Heart left ventricle (tissue), 16 donors: ENCODE measurements at regions not wholly inside any gene's neighbourhood (a gene's known extent, or its start where the extent isn't known, plus 50 kb on each side); places are given as distances from the start of the nearest gene placed in this dataset.

Experiments used
- ATAC-seq, 4 donors: fragments of 200-7000 bp; cut with Tn5 transposase; one replicate each; pipeline ENCODE4 v1.9.1; 2020 to 2022; ENCODE audit warnings: moderate library complexity in 4 of 4, mild to moderate bottlenecking in 3 of 4, moderate number of reproducible peaks in 1 of 4
- DNase-seq, 5 donors: peaks; one replicate each; pipeline ENCODE4 v3.0.0-alpha.2; 2020
- H3K27ac ChIP-seq, 12 donors: fragments of 200-600 bp; sonication (generic) in 4 of 12; one replicate each; pipeline versions ENCODE4 v1.5.0 to v1.8.0; 2016 to 2022; ENCODE audit warnings: mild to moderate bottlenecking in 2 of 12
- H3K27me3 ChIP-seq, 9 donors: fragments of 200-600 bp; sonication (generic) in 2 of 9; one replicate each; pipeline versions ENCODE4 v1.5.1 to v1.8.0; 2016 to 2022; ENCODE audit warnings: mild to moderate bottlenecking in 3 of 9
- H3K36me3 ChIP-seq, 9 donors: fragments of 200-600 bp; sonication (generic) in 2 of 9; one replicate each; pipeline versions ENCODE4 v1.5.0 to v1.8.0; 2018 to 2022; ENCODE audit warnings: mild to moderate bottlenecking in 2 of 9
- H3K4me1 ChIP-seq, 12 donors: fragments of 200-600 bp; sonication (generic) in 4 of 12; one replicate each; pipeline versions ENCODE4 v1.5.0 to v1.8.0; 2016 to 2022; ENCODE audit warnings: mild to moderate bottlenecking in 3 of 12
- H3K4me3 ChIP-seq, 12 donors: fragments of 200-600 bp; sonication (generic) in 4 of 12; one replicate each; pipeline versions ENCODE4 v1.5.0 to v1.8.0; 2017 to 2022; ENCODE audit warnings: mild to moderate bottlenecking in 9 of 12, moderate library complexity in 4 of 12
- H3K9me3 ChIP-seq, 12 donors: fragments of 200-600 bp; sonication (generic) in 4 of 12; one replicate each; pipeline versions ENCODE4 v1.5.0 to v1.8.0; 2016 to 2022; ENCODE audit warnings: mild to moderate bottlenecking in 1 of 12
- POLR2A ChIP-seq, 2 donors: fragments of 450-650 bp; IDR thresholded peaks; one replicate each; pipeline ENCODE4 v1.6.1; 2017; ENCODE audit warnings: antibody characterized with exemption in 2 of 2, mild to moderate bottlenecking in 2 of 2, moderate library complexity in 2 of 2
- WGBS, 4 donors: extraction: QIAGEN DNeasy Blood & Tissue Kit in 2 of 4; methylation state at CpG; one replicate each; pipeline versions ENCODE4 v1.1.5 to v1.1.7; 2013 to 2018; 5-methylcytosine and 5-hydroxymethylcytosine counted together
- intact Hi-C, 10 donors: fragments of 100-400 bp; cut with DNase I; formaldehyde crosslinking; loops; one replicate each; pipeline versions ENCODE4 v1.11.1 to v1.14.2; 2022
- TF ChIP-seq, protein P1 (sequence below), 12 donors: fragments of 200-600 bp; sonication (generic) in 4 of 12; IDR thresholded peaks; one replicate each; pipeline versions ENCODE4 v1.5.0 to v1.8.0; 2018 to 2022; ENCODE audit warnings: antibody characterized with exemption in 12 of 12, mild to moderate bottlenecking in 5 of 12
- donor health status: ischemic (EF 13 %, LVEDD 7.1; RV severe dilation, severe dysfunction).
- donor health status: healthy with polysubstance abuse.
- donor health status: DM: no; HTN: yes; CAD: no.
- donor health status: DM: no; HTN: no; CAD: no.
- donor health status: ischemic (EF 25% LVEDD 6.9; RV normal size, moderate dysfunction).
- donor health status: ischemic (EF 25% LVEDD 5.7; RV mildly dilated, moderate dysfunction).
- donor health status: healthy.
- donor health status: DM: yes; HTN: yes; CAD: no.
- donor health status: ischemic (EF 35%, LVEDD 5.7; RV mildly dilated, moderate dysfunction).
- donor health status: nonischemic (EF 11% LVEDD 7.7; RV severe dilation, severe dysfunction).
- donor health status: DM: yes; HTN: yes; CAD: no.
- donor health status: PGD.
- donor health status: ischemic (EF 29% LVEDD 5.4; RV normal size, mild dysfunction).
- donor health status: nonischemic (EF 23%, LVEDD 6.1; RV moderate dilation, normal function).

DNA sequence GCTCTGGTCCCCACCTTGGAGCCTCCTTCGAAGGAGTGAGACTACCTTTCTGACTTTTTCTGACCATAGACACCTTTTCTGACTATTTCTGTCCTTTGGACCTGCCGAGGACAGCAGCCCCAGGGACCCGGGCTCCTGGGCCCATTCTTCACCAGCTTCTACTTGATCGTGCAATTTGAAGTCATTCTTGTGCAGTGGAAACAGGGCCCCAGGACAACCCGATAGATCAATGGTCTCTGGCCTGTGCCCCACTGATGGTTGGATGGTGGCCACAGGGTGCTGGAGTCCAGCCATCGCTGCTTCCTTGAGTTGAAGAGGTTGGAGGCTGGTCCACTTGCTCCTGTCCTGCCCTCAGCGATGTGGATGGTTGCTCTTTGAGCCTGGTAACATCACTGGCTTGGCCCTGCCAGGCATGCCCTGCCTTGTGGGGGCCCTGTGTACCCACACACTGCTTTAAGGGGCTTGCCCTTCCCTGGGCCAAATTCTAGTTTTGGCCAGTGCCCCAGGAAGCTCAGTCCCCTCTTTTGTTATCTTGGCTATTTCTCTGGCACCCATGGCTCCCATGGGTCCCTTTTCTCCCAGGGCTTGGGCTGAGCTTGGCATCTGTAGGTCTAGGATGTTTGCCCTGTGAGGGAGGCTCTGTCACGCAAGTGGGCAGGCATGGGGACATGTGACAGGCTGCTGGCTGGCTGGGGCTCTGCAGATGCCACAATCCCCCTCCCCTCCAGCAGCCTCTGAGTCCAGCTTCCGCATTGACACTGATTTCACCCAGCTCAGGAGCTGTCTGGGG lies 375.6 kb upstream of the NUPR2 start:
- ATAC-seq (no peak), DNase-seq (no peak)
- H3K27me3 ChIP-seq = no peaks in the 10 kb centered on the region
- WGBS, 4 donors = 60 to 69% (median 62%) methylated on average over 8 to 9 of the region's 9 CpGs
- H3K36me3 ChIP-seq = no peaks in the 10 kb centered on the region
- H3K4me1 ChIP-seq = no peaks in the 10 kb centered on the region
- TF ChIP-seq, protein P1, sequence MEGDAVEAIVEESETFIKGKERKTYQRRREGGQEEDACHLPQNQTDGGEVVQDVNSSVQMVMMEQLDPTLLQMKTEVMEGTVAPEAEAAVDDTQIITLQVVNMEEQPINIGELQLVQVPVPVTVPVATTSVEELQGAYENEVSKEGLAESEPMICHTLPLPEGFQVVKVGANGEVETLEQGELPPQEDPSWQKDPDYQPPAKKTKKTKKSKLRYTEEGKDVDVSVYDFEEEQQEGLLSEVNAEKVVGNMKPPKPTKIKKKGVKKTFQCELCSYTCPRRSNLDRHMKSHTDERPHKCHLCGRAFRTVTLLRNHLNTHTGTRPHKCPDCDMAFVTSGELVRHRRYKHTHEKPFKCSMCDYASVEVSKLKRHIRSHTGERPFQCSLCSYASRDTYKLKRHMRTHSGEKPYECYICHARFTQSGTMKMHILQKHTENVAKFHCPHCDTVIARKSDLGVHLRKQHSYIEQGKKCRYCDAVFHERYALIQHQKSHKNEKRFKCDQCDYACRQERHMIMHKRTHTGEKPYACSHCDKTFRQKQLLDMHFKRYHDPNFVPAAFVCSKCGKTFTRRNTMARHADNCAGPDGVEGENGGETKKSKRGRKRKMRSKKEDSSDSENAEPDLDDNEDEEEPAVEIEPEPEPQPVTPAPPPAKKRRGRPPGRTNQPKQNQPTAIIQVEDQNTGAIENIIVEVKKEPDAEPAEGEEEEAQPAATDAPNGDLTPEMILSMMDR (IDR thresholded peaks at IDR 0.05) = no peak
- TF ChIP-seq POLR2A (IDR thresholded peaks at IDR 0.05) = no peak
- no peak overlapping the region for H3K27ac ChIP-seq
- H3K4me3 ChIP-seq = no peak overlapping the region
- intact Hi-C loops = no loop called here
- peaks cover 0 to 87% (median 40%) of the 10 kb centered on the region in 12 donors for H3K9me3 ChIP-seq

DNA sequence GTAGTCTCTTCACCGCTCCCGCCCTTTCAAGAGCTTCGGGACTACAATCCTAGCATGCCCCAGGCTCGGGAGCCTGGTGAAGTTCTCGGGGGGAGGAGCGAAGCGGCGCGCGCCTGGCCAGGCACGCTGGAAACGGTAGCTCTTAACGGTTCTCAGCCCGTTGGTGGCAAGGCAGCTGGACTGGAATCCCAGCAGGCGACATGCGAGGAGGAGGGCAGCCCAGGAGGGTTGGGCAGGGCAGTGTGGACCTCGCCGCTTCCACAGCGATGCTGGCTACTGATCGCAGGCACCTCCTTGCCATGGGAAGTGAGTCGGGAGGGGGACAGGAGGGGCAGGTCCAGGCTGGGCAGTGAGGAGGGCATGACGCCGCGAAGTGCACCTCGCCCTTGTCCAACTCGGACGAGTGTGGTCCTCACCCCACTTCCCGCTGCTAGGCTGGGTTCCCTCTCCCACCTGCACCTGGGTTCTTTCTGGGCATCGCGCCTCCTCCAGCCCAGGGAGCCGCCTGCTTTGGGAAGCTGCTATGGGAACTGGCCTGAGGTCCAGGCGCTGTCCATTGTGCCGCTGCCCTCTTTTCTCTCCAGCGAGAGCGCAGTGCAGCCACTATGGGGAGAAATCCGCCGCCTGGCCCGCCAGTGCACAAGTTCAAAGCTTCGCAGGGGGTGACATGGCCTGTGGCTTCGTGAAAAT lies 367.8 kb upstream of the NUPR2 start:
- H3K36me3 ChIP-seq = no peaks in the 10 kb centered on the region
- no peak for DNase-seq
- intact Hi-C loops = no loop called here
- ATAC-seq = no peak
- H3K4me3 ChIP-seq = no peak overlapping the region
- WGBS, 4 donors = 52 to 67% (median 58%) methylated on average over 13 to 40 of the region's 40 CpGs
- no peaks in the 10 kb centered on the region for H3K27me3 ChIP-seq
- no peaks in the 10 kb centered on the region for H3K4me1 ChIP-seq
- H3K27ac ChIP-seq = no peak overlapping the region
- peaks cover 0 to 98% (median 64%) of the 10 kb centered on the region in 12 donors for H3K9me3 ChIP-seq
- TF ChIP-seq, protein P1 (IDR thresholded peaks at IDR 0.05) = no peak
- no peak for TF ChIP-seq POLR2A (IDR thresholded peaks at IDR 0.05)

DNA sequence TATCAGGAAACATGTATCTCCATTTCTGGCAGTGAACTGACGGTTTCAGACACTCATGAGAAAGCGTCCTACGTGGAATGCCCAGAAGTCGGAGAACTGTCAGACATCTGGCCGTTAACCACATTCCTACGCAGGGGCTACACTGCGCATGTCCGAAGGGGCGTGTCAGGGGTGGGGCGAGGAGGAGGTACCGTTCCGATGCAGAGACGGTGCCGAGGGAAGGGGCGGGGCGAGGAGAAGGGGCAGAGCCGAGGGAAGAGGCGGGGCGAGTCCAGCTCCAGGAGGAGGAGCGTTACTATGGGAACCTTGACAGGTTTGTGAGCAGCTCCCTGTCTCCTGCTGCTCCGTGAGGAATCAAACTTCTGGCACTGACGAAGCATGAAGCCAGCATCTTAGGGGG lies 366.9 kb upstream of the NUPR2 start:
- H3K4me1 ChIP-seq = no peaks in the 10 kb centered on the region
- TF ChIP-seq POLR2A (IDR thresholded peaks at IDR 0.05) = no peak
- TF ChIP-seq, protein P1 (IDR thresholded peaks at IDR 0.05) = no peak
- 50 to 65% (median 55%) methylated on average over 22 of the region's 22 CpGs for WGBS, 4 donors
- intact Hi-C loops = no loop called here
- H3K36me3 ChIP-seq = no peaks in the 10 kb centered on the region
- H3K9me3 ChIP-seq = peaks cover 0 to 100% (median 67%) of the 10 kb centered on the region in 12 donors
- H3K4me3 ChIP-seq = no peak overlapping the region
- no peaks in the 10 kb centered on the region for H3K27me3 ChIP-seq
- DNase-seq (no peak), ATAC-seq (no peak)
- no peak overlapping the region for H3K27ac ChIP-seq

DNA sequence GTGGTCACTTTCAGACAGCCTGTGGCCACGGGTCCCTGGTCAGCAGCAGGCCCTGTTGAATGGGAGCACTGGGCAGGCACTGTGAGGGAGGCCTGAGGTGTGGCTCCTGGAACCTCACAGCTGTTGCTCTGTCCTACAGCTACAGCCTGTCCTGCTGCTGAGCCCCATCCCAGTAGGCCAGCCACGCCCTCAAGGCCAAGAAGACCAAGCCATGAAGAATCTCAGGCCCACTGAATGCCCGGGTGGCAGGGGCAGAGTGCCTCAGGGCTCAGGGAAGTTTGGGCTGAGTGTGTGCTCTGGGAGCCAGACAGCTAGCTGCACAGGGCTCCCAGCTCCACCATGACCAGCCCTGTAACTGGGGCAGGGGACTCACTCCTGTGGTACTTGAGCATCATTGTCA lies 363.5 kb upstream of the NUPR2 start:
- 32 to 49% (median 36%) methylated on average over 1 to 3 of the region's 3 CpGs for WGBS, 4 donors
- peaks cover 0 to 99% (median 82%) of the 10 kb centered on the region in 12 donors for H3K9me3 ChIP-seq
- no peak for ATAC-seq

More for the DNA sequence above, 363.5 kb upstream of the NUPR2 start:
- Histone ChIP-seq H3K27ac (no peak overlapping the region), H3K4me1 (no peaks in the 10 kb centered on the region), H3K36me3 (no peaks in the 10 kb centered on the region), H3K27me3 (no peaks in the 10 kb centered on the region), H3K4me3 (no peak overlapping the region)
- TF ChIP-seq, protein P1 (IDR thresholded peaks at IDR 0.05) = no peak
- no peak for TF ChIP-seq POLR2A (IDR thresholded peaks at IDR 0.05)
- DNase-seq = no peak
- intact Hi-C loops = no loop called here
